Activated CD8-positive, alpha-beta memory T cell treated with anti-CD3 and anti-CD28 coated beads, Interleukin-2, amount 50 U/mL, for 1 hour (primary cell): ENCODE measurements at regions not wholly inside any gene's neighbourhood (a gene's known extent, or its start where the extent isn't known, plus 50 kb on each side); places are given as distances from the start of the nearest gene placed in this dataset.
"Not testable (repeated sequence)": the region's sequence is repeated elsewhere in the genome, so short reads cannot be mapped to it uniquely, and the experiment has no call there.

Experiments
- DNase-seq: peaks from one replicate; pipeline ENCODE4 v3.0.0-alpha.2; 2020; ENCODE audit errors: extremely low read depth

DNA sequence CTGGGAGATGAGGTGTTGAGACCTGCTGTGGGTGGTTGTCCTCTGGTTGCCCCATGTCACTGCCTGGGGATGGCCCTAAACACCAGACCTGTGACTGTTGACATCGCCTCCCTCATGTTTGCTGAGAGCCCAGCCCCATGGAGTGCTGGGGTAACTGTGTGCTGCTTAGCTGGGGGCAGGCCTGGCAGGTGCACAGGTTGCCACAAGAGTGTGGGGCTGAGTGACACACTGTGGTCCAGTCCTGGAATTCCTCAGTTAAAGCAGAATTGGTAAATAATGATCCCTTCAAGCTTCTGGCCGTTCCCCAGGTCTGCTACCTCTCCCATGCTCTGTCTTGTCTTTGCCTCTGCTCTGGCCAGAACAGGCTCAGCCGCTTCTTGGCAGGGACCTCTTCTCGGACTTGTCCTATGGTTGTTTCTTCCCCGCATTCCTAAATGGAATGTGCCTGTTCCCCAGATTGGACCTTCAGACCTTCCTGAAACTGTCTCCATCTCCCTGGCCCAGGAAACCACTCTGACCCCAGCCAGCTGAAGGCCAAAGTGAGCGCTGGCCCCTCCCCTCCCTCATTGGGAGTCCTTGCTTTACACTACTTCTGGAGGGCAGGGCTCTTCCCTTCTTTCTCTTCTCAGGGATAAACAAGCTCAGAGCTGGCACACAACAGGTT, 61.2 kb upstream of the PITX1 start:
- DNase-seq: no peak

DNA sequence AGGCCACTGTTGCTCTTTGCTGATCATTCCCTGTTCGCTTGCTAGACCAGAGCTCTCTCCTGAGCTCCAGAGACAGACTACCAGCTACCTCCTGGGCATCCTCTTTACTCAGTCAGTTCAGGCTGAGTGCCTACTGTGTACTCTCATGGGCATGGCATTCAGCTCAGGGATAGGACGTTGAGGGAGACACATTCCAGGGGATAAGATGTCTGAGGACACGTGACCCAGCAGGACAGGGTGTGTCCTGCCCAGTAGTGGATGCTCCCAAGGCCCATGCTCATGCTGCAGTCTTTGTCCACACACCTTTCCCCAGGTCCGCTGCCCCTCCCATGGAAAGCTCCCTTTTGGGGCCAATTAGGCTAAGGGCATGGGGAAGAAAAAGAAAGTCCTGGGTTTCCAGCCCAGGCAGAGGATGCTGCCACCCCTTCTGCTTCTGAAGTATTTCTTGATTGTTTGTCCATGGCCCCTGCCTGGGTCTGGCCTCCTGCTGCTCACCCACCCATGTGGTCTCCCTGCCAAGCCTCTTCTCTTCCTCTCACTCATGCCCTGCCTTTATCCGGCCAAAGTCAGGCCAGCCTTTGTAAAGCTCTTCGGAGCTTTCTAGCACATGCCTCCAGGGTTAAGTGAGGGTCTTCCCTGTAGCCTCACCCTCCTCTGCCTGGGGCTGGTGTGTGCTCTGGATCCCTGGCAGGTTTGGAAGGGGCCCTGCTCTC, 60.5 kb upstream of the PITX1 start:
- no peak for DNase-seq

DNA sequence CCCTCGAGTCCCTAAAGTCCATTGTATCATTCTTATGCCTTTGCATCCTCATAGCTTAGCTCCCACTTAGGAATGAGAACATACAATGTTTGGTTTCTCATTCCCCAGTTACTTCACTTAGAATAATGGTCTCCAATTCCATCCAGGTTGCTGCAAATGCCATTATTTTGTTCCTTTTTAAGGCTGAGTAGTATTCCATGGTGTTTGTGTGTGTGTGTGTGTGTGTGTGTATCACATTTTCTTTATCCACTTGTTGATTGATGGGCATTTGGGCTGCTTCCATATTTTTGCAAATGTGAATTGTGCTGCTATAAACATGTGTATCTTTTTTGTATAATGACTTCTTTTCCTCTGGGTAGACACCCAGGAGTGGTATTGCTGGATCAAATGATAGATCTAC, 59.5 kb upstream of the PITX1 start:
- not testable (repeated sequence) for DNase-seq

DNA sequence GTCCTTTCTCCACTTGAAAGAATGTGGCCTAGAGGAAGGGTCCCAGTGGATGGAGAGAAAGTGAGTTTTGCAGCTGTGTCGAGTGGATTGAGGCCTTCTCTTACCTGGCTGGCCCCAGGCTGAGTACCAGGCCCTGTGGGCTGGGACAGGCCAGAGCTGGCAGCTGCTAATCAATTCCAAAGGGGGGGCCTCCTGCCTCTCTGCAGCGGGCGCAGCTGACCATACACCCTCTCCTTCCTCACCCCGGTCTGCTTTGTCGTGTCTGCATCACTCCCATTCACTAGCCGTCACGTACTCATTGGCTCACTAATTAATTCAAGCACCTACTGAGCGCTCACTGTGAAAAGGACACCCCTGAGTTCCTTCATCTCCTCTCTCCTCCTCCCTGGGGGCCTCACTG, 58.4 kb upstream of the PITX1 start:
- no peak for DNase-seq

DNA sequence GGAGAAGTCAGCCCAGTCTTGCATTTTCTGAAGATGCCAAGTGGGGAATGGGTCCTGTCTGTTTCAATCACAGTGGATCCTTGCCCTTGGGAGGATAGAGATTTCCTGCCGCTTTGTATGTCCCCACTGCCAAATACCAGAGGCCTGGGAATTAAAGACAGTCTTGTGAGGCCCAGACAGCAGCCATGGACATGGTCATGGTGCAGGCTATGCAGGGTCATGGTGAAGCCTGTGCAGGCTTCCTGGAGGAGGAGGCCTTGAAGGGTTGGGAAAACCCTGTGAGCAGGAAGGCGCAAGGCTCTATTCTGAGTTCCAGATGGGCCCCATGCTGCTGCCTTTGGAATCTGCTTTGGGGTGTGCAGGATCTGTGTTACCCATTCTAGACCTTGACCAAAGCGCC, 57.3 kb upstream of the PITX1 start:
- no peak for DNase-seq

DNA sequence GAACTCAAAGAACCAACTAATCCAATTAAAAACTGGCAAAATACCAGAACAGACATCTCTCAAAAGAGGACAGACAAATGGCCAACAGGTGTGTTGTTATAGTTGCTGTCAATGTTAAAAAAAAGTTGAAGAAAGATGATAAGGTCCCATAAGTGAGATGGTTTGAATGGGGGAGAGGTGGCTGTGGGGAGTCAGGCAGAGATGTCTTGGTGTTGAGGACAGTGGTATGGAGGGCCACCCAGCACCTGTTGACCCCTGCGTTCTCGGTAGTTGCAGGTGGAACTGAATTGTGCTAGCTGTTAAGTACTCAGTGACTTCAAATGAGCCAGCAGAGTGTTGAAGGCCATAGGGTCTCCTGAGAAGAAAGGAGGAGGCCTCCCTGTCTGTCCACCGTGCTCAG, 55.9 kb upstream of the PITX1 start:
- no peak for DNase-seq

DNA sequence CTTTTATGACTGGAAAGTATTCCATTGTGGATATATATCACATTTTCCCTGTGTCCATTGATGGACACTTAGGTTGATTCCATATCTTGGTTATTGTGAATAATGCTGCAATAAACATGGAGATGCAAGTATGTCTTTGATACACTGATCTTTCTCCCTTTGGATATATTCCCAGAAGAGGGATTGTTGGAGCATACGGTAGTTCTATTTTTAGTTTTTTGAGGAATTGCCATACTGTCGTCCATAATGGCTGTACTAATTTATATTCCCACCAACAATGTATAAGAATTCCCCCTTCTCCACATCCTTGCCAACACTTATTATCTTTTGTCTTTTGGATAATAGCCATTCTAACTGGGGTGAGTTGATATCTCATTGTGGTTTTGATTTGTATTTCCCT, 54.9 kb upstream of the PITX1 start:
- DNase-seq: no peak

DNA sequence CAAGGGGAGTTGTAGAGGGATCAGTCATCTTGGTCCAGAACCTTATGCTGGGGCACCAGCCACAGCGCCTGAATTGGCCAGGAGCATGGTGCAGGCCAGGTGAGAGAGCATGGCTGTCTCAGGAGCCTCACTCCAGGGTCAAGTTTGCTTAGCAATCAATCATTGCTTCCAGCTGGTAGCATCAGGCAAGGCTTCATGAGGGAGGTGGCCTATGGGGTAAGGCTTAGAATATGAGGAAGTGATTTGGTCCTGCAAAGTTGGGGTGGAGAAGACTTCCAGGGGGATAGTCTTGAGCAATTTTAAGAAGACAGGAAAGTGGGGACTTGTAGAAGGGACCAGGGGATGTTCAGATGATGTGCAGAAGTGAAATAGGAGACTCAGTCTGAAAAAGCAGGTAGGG, 53.9 kb upstream of the PITX1 start:
- no peak for DNase-seq

DNA sequence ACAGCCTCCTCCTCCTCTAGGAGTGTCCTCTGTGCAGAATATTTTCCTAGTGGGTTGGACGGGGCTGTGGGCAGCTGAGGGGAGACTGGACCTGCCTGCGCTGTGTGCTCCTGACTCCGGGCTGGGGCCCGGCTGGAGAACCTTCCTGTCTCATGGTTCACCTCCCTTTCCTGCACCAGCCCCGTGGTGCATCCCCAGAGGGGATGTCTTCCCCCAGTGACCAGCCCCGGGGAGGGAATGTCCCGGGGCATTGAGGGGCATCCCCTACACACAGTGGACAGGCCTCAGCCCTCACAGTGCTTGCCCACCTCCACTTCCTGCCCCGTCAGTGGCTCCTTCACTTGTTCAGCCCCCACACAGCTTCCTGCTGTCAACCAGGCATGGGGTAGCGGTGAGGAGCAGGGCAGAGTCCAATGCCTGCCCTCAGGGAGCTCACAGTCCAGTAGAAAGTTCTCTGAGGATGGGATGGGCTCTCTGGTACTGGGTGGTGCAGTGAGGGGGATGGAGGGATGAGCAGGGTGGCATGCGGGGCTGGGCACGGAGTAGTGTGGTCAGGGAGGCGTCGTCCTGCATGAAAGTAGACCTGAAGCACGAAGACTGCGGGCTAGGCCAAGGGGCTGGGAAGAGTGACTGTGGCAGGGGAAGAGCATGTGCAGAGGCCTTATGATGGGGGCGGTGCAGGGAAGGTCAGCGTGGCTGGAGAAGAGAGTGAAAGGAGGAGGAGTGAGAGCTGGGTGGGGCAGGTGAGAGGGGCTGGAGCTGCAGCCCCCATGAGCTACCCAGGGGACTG, 52.1 kb upstream of the PITX1 start:
- no peak for DNase-seq

DNA sequence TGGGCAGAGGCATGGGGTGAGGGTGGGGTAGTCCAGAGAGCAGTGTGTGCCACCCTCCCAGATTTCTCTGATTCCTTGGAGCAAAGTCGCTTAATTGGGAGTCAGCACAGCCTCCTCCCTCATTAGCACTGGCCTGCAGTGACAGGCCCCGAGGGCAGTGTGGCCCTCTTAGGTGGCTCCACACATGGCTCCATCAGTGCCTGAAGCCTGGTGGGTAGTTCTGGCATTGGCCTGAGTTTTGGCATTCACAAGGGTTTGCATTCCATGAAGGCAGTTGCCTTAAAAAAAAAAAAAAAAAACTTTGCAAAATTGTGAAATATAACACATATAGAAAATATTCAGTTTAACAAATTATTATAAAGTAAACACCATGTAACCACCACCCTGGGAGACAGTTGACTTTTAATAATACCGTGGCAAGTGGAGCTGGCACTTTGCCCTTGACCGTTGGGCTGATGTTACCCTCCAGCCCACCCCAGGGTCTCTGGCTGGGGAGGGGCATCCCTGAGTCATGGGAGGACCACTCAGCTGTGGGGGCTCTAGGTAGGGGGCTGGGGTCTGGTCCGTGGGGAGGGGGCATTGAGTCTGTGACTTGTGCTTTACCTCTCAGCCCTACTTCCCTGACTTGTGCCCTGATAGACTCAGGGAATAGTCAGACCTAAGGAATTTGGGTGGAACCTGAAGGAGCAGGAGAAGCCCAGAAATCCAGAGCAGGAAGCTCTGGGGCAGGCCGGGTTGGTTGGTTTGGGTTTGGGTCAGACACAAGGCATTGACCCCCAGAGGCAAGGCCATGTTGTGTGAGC, 51.3 kb upstream of the PITX1 start:
- DNase-seq: no peak
